Smooth muscle cell (in vitro differentiated cells): ENCODE measurements at regions not wholly inside any gene's neighbourhood (a gene's known extent, or its start where the extent isn't known, plus 50 kb on each side); places are given as distances from the start of the nearest gene placed in this dataset.

ENCODE experiments used
- DNase-seq: peaks from one replicate; lab custom pipeline; 2025; ENCODE audit not compliant: unreplicated experiment; lab: John Stamatoyannopoulos, UW
- H2AFZ ChIP-seq: fragments of 200-600 bp; sonication (generic); 2 replicates; pipeline ENCODE4 v1.6.0; 2016; ENCODE audit warnings: antibody characterized with exemption, low read depth, mild to moderate bottlenecking
- H3F3A ChIP-seq: fragments of 200-600 bp; sonication (generic); 2 replicates; pipeline ENCODE4 v1.6.0; 2017; ENCODE audit warnings: antibody characterized with exemption, low read depth
- H3K27ac ChIP-seq: fragments of 200-600 bp; sonication (generic); 2 replicates; pipeline ENCODE4 v1.5.1; 2016; ENCODE audit warnings: low read depth, mild to moderate bottlenecking
- H3K27me3 ChIP-seq: fragments of 200-600 bp; sonication (generic); 2 replicates; pipeline ENCODE4 v1.6.1; 2016; ENCODE audit warnings: low read depth, mild to moderate bottlenecking
- H3K36me3 ChIP-seq: fragments of 200-600 bp; sonication (generic); 2 replicates; pipeline ENCODE4 v1.5.1; 2016; ENCODE audit warnings: low read depth
- H3K4me1 ChIP-seq: fragments of 200-600 bp; sonication (generic); 2 replicates; pipeline ENCODE4 v1.5.1; 2016; ENCODE audit warnings: low read depth
- H3K4me2 ChIP-seq: fragments of 200-600 bp; sonication (generic); 2 replicates; pipeline ENCODE4 v1.6.0; 2016; ENCODE audit warnings: mild to moderate bottlenecking
- H3K4me3 ChIP-seq: fragments of 200-600 bp; sonication (generic); 2 replicates; pipeline ENCODE4 v1.5.1; 2016; ENCODE audit warnings: mild to moderate bottlenecking
- H3K79me2 ChIP-seq: fragments of 200-600 bp; sonication (generic); 2 replicates; pipeline ENCODE4 v1.6.0; 2016; ENCODE audit warnings: low read depth, mild to moderate bottlenecking
- H3K9ac ChIP-seq: fragments of 200-600 bp; sonication (generic); 2 replicates; pipeline ENCODE4 v1.6.0; 2016; ENCODE audit warnings: low read depth
- H3K9me3 ChIP-seq: fragments of 200-600 bp; sonication (generic); replicated peaks from 2 replicates; pipeline ENCODE4 v1.5.1; 2016; ENCODE audit warnings: low read depth
- H4K20me1 ChIP-seq: fragments of 200-600 bp; sonication (generic); 2 replicates; pipeline ENCODE4 v1.6.0; 2016; ENCODE audit warnings: low read depth
- WGBS: methylation state at CpG from one replicate; pipeline ENCODE4 v1.1.7; 2016; ENCODE audit warnings: low lambda C conversion rate; 5-methylcytosine and 5-hydroxymethylcytosine counted together
- TF ChIP-seq, protein P1 (sequence below): fragments of 200-600 bp; sonication (generic); IDR thresholded peaks from 2 replicates; pipeline ENCODE4 v1.5.1; 2017; ENCODE audit warnings: borderline replicate concordance, mild to moderate bottlenecking, antibody characterized with exemption; ENCODE audit not compliant: insufficient read depth, poor library complexity, severe bottlenecking

DNA sequence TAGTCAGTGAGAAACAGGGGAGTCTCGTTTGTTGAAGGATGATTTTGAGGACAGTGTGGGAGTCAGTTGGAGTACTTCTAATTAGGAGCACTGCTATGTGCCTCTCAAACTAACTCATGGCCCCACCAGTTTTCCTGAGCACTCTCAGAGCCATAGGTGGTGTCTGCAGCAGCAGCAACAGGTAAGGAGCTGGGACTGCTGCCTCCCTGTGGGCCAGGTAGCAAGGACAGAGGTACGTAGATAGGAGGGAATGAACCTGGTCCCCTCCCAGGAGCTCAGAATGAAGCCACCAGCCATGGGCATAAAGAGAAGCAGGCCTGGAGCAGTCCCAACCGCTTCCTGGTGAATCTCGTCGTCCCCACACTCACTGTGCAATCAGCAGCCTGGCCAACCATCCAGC, 183.4 kb downstream of the BUD13 start:
- WGBS: 80% methylated on average over 5 of the region's 5 CpGs

DNA sequence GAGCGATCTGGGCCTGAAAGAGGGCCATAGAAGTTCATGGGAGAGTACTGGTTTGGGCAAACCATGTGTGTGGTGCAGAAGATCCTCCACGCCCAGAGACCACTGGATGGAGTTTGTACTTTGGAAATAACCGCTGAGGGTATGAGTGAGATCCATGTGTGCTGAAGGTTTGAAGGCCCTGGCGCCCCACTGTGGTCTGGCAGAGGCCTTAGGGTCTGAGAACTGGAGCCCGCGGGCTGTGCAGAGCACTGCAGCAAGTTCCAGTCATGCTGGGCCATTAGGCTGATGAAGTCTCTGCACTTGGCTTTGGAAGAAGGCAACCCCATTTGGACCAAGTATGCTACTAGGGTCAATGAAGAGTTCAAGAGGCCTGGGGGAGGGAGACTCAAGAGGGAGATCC, 186.4 kb downstream of the BUD13 start:
- Histone ChIP-seq H3K27ac (no peak overlapping the region), H3K27me3 (peaks cover 71% of the 10 kb centered on the region), H2AFZ (no peak overlapping the region), H3K4me2 (no peak overlapping the region), H3K9ac (no peak overlapping the region), H3F3A (no peaks in the 10 kb centered on the region), H3K9me3 (no peaks in the 10 kb centered on the region), H3K79me2 (no peaks in the 10 kb centered on the region), H3K4me3 (no peak overlapping the region), H4K20me1 (no peaks in the 10 kb centered on the region), H3K36me3 (no peaks in the 10 kb centered on the region), H3K4me1 (no peaks in the 10 kb centered on the region)
- 69% methylated on average over 6 of the region's 6 CpGs for WGBS
- TF ChIP-seq, protein P1, sequence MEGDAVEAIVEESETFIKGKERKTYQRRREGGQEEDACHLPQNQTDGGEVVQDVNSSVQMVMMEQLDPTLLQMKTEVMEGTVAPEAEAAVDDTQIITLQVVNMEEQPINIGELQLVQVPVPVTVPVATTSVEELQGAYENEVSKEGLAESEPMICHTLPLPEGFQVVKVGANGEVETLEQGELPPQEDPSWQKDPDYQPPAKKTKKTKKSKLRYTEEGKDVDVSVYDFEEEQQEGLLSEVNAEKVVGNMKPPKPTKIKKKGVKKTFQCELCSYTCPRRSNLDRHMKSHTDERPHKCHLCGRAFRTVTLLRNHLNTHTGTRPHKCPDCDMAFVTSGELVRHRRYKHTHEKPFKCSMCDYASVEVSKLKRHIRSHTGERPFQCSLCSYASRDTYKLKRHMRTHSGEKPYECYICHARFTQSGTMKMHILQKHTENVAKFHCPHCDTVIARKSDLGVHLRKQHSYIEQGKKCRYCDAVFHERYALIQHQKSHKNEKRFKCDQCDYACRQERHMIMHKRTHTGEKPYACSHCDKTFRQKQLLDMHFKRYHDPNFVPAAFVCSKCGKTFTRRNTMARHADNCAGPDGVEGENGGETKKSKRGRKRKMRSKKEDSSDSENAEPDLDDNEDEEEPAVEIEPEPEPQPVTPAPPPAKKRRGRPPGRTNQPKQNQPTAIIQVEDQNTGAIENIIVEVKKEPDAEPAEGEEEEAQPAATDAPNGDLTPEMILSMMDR: no peak
- DNase-seq: no peak

More for the DNA sequence above, 183.4 kb downstream of the BUD13 start:
- no peak overlapping the region for H3K4me2 ChIP-seq
- no peak overlapping the region for H3K27ac ChIP-seq
- no peaks in the 10 kb centered on the region for H3K36me3 ChIP-seq
- no peak overlapping the region for H2AFZ ChIP-seq
- H4K20me1 ChIP-seq: no peaks in the 10 kb centered on the region
- no peaks in the 10 kb centered on the region for H3K4me1 ChIP-seq
- H3F3A ChIP-seq: no peaks in the 10 kb centered on the region
- no peaks in the 10 kb centered on the region for H3K9me3 ChIP-seq
- no peak overlapping the region for H3K4me3 ChIP-seq
- TF ChIP-seq, protein P1: no peak
- peaks cover 42% of the 10 kb centered on the region for H3K27me3 ChIP-seq
- H3K9ac ChIP-seq: no peak overlapping the region
- H3K79me2 ChIP-seq: no peaks in the 10 kb centered on the region
- DNase-seq: no peak

DNA sequence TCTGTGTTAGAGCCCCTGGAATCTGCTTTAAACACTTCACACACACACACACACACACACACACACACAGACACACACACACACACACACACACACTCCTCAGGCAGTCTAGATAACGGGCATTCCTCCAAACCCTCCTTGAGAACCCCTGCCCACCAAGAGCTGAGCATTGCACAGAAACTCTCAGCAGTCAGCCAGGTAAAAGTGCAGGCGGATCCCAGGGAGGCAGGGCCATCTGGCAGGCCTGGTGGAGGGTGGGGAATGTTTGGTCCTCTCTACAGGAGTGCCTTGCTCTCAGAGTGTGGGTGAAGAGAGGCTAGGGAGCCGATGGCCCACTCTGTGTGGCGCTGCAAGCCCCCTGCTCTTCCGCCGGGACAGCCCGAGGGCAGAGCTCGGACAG, 190.2 kb downstream of the BUD13 start:
- no peak overlapping the region for H3K4me2 ChIP-seq
- H3K36me3 ChIP-seq: no peaks in the 10 kb centered on the region
- peaks cover 16% of the 10 kb centered on the region for H3K4me1 ChIP-seq
- no peak overlapping the region for H3K27ac ChIP-seq
- H4K20me1 ChIP-seq: no peaks in the 10 kb centered on the region
- 85% methylated on average over 8 of the region's 8 CpGs for WGBS
- H3K9me3 ChIP-seq: no peaks in the 10 kb centered on the region
- DNase-seq: no peak
- H3K27me3 ChIP-seq: peaks cover 95% of the 10 kb centered on the region
- H3K4me3 ChIP-seq: no peak overlapping the region
- H3F3A ChIP-seq: no peaks in the 10 kb centered on the region
- H3K79me2 ChIP-seq: no peaks in the 10 kb centered on the region
- TF ChIP-seq, protein P1: no peak
- no peak overlapping the region for H2AFZ ChIP-seq
- no peak overlapping the region for H3K9ac ChIP-seq

DNA sequence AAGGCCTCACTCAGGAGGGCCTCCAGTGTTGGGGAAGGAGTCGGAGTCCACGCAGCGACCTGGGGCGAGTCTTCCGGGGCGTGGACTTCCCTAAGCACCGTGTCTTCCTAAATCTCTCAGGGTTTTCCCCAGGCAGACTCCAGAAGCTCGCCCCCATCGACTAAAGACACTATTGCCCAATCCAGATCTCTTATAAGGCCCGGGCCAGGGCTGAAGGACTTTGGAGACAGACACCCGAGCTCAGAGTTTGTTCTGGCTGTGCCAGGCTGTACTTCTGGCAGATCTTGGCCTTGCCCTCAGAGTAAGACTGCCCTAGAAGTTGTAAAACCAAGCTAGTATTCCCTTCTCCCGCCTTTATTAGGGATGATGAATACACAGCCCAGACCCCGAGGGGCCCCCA, 191.4 kb downstream of the BUD13 start:
- Histone ChIP-seq H3K27ac (no peak overlapping the region), H3K4me1 (peaks cover 16% of the 10 kb centered on the region), H3K9ac (no peak overlapping the region), H3K27me3 (peaks cover 100% of the 10 kb centered on the region), H4K20me1 (no peaks in the 10 kb centered on the region), H3K4me3 (no peak overlapping the region), H3K79me2 (no peaks in the 10 kb centered on the region), H3K9me3 (no peaks in the 10 kb centered on the region), H3F3A (no peaks in the 10 kb centered on the region), H2AFZ (no peak overlapping the region), H3K4me2 (no peak overlapping the region), H3K36me3 (no peaks in the 10 kb centered on the region)
- TF ChIP-seq, protein P1: no peak
- 29% methylated on average over 13 of the region's 13 CpGs for WGBS
- no peak for DNase-seq
